CD4-positive, alpha-beta T cell treated with Interferon alpha-2 for 1 hour (primary cell): ENCODE measurements at regions not wholly inside any gene's neighbourhood (a gene's known extent, or its start where the extent isn't known, plus 50 kb on each side); places are given as distances from the start of the nearest gene placed in this dataset.
"Not testable (repeated sequence)": the region's sequence is repeated elsewhere in the genome, so short reads cannot be mapped to it uniquely, and the experiment has no call there.

ENCODE experiments used
- DNase-seq, 2 donors: peaks; one replicate each; pipeline ENCODE4 v3.0.0-alpha.2; 2020 to 2022

DNA sequence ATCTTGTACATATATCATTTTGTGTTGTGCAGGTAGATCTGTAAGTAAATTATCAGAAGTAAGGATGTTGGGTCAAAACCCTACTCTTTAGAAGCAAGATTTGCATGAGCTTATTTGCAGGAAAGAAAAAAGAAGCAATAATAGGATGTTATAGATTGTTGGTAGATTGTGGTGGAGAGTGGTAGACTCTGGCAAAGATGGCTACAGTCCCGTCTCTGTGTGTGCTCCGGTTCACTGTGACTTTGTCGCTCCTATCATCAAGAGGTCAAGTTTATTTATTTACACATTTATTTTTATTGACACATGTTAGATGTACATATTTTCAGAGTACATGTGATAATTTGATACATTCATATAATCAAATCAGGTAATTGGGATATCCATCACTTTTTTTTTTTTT is 81.0 kb upstream of the NDUFV2 start:
- DNase-seq: no peak

DNA sequence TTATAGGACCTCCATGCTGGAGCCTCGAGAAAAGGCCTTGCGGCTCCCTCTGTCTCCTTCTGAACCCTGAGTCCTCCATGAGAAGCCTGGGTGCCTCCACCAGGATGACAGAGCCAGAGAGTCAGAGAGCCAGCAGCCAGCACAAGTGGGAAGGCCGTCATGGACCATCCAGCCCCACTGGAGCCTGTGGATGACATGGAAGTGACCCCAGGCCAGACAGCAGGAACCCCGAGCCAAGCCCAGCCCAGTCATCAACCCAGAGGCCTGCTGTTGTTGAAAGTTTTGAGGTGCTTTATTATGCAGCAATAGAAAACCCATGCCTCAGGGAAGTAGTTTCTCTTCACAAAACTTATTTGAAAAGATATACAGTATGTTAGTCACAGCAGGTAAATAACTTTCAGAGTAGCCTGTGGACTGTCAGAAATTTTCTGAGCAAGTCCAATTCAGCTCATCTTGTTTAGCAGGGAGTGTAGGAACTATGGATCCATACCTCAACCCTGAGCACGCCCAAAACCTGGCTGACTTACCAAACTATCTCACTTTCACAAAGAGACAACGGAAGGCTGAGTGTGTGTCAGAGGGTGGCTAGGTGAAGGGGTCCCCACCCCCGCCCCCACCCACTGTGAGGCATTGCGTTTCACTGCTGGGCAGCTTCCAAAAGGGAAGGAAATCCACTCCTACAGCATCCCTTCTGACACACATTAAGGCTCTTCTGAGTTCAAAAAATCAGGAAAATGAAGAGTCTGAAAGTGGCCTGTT is 79.9 kb upstream of the NDUFV2 start:
- DNase-seq: no peak

DNA sequence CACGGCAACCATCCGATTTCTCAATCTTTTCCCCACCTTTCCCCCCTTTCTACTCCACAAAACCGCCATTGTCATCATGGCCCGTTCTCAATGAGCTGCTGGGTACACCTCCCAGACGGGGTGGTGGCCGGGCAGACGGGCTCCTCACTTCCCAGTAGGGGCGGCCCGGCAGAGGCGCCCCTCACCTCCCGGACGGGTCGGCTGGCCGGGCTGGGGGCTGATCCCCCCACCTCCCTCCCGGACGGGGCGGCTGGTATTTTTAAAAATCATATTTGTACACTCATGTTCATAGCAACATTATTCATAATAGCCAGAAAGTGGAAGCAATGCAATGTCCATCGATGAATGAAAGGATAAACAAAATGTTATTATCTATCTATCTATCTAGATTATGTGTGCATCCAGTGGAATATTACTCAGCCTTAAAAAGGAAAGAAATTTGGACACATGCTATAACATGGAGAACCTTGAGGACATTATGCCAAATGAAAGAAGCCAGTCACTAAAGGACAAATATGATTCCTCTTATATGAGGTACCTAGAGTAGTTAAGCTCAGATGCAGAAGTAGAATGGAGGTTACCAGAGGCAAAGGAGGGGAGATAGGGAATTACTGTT is 78.4 kb upstream of the NDUFV2 start:
- DNase-seq: not testable (repeated sequence)

DNA sequence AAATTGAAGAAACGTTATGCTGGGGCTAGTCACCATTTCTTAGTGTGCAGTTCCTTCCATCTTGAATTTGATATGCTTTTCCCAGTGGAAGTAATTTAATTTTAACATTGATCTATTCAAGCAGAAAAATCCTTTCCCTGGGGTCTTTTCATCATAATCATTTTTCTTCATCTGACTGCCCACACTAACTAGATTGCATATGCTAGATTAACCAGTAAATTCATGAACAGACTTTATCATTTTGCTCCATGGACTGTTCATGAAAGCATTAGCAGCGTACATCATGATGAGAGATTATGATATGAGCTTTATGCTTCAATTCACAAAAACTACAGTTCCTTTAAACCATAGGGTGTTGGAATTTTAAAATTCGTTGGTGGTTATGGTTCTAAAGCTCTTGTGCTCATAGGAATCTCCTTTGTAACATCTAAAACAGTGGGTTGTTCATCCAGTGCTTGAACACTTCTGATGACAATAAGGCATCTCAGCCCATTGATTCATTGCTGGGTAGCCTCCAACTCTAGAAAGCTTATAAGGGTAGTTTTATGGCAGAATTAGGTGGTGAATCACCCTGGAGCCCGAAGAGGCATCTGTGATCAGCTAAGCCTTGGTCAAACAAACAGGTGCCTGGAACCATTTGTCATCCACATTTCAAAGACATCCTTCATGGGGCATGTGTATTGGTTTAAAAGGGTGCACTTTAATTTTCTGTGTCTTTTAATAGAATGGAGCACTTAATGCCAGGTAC is 77.2 kb upstream of the NDUFV2 start:
- no peak for DNase-seq

DNA sequence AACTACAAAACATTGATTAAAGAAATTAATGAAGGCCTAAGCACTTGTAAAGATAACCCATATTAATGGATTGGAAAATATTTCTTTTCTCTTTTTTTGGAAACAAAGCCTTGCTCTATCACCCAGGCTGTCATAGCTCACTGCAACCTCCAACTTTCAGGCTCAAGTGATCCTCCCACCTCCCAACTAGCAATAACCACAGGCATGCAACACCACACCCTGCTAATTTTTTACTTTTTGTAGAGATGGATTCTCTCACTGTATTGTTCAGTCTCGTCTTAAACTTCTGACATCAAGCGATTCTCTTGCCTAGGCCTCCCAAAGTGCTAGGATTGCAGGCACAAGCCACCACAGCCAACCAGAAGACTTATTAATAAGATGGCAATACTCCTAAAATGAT is 73.4 kb upstream of the NDUFV2 start:
- DNase-seq: no peak

DNA sequence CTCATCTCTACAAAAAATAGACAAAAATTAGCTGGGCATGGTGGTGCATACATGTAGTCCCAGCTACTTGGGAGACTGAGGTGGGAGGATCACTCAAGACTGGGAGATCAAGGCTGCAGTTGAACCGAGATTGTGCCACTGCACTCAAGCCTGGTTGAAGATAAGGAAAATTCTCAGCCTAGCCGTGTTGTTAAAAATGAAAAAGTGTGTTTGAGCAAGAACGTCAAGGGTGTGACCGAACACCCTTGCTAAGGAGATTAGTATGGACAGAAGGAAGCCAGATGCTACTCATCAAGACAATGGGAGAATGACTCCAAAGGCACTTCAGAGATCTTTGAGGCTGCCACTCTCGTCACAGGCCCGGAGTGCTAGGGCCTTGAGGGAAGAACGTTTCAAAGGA is 70.0 kb upstream of the NDUFV2 start:
- no peak for DNase-seq

DNA sequence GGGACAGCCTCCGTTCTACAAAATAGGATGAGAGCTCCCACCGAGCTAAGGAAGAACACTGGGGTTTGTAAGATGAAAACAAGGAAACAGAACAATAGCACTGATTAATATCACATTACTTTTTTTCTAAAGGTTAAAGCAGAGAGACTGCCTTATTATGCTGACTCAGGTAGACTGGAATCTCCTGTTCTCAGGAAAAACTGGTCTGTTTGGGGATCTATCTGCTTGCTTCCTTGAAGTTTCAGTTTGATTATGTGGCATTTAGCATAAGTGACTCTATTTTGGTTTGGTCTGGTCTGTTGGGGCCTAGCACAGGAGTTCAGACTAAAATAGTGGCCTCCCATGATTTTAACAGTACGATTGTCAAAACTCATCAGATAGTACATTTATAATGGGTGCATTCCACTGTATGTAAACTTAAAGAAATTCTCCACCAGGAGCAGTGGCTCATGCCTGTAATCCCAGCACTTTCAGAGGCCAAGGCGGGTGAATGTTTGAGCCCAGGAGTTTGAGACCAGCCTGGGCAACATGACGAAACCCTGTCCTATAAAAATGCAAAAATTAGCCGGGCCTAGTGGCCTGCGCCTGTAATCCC is 64.1 kb upstream of the NDUFV2 start:
- no peak for DNase-seq

DNA sequence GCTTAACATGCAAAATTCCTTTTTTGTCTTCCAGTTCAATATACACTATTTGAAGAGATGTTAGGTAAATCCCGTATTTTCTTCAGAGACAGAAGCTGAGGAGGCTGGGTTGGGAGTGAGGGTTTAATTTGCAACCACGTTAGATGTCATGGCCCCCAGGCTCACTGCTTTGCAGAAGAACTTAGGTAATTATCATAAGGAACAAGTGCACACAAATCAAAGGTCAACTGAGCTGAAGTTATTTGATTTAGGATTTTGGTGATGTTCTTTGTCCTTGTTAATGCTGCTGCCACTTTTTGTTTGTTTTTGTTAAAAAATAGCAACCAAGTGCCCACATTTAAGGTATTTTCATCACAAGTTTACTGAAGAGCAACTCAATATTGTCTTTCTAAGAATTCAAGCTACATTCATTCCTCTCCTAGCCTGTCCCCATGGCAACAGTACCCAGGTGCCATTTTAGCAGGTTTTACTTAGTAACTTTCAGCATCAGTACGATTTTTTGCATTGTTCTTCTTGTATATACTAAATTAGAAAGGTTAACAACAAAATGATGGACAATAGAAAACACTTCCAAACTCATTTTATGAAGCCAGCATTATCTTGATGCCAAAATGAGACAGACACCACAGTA is 62.9 kb upstream of the NDUFV2 start:
- no peak for DNase-seq

DNA sequence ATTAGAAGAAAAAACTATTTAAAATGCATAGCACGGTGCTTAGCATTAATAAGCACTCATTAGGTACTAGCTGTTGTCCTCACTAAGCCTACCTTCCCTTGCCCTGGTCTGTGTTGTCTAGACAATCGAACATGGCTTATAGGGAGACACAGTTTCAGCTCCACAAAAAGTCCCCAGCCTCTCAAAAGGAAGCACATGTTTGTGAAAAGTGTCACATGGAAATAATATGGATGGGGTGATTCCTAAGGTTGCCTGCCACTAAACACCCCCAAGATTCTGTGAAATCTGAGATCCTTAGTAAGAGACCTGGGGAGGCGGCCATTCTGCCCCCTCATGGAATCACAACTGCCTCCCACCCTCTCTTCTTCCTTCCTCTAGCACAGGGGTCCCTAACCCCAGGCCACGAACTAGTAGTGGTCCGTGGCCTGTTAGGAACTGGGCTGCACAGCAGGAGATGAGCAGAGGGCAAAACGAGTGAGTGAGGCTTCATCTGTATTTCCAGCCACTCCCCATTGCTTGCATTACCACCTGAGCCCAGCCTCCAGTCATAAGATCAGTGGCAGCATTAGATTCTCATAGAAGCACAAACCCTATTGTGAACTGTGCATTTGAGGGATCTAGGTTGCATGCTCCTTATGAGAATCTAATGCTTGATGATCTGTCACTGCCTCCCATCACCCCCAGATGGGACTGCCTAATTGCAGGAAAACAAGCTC is 59.6 kb upstream of the NDUFV2 start:
- no peak for DNase-seq

DNA sequence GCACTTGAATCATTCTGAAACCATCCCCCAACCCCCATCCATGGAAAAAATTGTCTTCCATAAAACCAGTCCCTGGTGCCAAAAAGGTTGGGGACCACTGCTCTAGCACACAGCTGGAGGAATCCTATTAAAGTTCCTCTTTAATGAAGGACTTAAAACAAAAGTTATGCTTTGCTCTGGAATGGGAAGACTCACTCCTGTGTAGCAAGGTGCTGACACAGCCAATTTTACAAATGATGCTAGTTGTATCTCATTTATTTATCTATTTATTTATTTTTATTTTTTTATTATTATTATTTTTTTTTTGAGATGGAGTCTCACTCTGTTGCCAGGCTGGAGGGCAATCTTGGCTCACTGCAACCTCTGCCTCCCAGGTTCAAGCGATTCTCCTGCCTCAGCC is 58.9 kb upstream of the NDUFV2 start:
- DNase-seq: no peak

DNA sequence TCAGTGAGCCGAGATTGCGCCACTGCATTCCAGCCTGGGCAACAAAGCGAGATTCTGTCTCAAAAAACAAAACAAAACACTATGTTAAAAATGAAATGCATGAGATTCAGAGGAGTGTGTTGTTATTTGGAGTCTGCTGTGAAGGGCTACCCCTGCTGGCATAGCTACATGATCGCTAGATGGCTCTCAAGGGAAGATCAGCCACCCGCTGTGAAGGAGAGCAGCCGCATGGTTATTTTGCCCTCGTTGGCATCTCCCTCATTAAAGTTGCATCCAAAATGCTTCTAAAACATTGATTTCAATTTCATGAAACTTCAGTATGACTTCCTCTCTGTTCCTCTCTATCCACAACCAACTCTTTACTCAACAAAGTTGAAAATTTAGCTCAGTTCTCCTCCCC is 54.8 kb upstream of the NDUFV2 start:
- no peak for DNase-seq

DNA sequence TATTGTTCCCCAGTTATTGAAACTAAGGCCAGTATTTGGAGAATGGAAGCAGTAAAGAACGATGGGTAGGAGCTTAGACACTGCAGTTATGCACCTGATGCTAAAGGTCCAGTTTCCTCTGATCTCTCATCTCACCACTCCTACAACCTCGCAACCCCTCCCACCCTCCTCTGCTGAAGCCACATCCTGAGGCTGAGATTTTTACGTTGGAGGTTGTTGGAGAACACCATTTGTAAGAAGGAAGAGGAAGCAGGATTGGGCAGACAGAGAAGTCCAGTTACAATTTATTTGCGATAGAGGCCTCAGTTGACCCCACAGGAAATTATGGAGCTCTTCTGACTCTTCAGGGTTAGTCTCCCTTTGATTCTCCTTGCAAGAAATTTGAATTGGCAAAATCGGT is 54.3 kb upstream of the NDUFV2 start:
- no peak for DNase-seq

DNA sequence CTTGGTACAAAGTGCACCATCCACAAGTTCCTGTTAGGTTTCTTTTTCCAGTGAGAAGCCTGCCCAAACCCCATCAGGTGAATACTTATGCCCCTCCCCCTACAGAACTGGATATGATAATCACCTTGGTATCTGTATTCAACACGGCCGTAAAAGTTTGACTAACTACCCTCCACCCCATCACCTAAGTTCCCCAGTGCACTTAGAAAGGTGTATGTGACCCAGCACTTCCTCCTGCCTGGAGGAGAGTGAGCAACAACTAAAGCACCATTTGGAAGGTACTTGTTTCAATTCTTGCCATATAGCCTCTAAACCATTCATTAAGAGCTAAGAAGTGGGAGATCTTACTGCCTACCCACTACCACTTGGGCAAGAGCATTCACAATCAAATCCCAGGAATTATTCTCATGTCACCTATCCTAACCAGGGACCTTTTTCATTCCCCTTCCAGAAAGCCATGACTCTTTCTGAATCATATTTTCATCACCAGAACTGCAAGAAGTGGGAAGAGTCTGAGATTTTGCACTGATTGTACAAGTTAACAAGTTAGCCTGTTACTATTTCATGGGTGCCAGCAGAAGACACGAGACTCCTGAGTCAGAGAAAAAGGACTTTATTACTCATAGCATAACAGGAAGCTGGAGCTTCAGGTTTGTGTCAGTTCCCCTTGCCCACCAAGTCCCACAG is 53.5 kb upstream of the NDUFV2 start:
- DNase-seq: no peak

DNA sequence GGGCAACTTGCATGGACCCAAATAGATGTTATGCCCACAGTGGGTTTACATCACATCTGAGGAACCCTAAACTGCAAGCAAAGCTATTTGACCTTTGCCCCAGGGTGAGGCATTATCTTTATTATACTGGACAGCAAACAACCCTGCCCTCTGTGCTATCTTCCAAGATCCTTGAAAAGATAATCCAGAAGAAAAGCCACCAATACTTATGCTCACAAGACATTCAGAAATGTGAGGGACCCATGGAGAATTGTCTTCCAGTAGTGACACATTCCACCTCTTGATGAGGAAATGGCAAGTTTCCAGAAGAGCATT is 53.0 kb upstream of the NDUFV2 start:
- no peak for DNase-seq

DNA sequence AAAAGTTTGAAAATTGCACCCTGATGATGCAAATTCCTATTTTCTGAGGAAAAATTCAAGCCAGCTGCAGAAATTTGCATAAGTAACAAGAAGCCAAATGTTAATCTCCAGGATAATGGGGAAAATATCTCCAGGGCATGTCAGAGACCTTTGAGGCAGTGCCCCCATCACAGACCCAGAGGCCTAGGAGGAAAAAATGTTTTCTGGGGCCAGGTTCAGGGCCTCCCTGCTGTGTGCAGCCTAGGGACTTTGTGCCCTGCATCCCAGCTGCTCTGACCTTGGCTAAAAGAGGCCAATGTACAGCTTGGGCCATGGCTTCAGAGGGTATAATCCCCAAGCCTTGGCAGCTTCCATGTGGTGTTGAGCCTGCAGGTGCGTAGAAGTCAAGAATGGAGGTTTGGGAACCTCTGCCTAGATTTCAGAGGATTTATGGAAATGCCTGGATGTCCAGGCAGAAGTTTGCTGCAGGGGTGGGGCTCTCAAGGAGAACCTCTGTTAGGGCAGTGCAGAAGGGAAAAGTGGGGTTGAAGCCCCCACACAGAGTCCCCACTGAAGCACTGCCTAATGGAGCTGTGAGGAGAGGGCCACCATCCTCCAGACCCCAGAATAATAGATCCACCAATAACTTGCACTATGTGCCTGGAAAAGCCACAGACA is 51.7 kb upstream of the NDUFV2 start:
- DNase-seq: not testable (repeated sequence)
